HFFc6 (cell line): ENCODE measurements at regions not wholly inside any gene's neighbourhood (a gene's known extent, or its start where the extent isn't known, plus 50 kb on each side); places are given as distances from the start of the nearest gene placed in this dataset.

Source experiments
- DNase-seq: peaks from one replicate; pipeline ENCODE4 v3.0.0-alpha.2; 2018
- H3K27ac Mint-ChIP-seq: 2 replicates; pipeline ENCODE4 v1.8.0; 2020; ENCODE audit warnings: mild to moderate bottlenecking, mixed read lengths
- H3K27me3 Mint-ChIP-seq: 2 replicates; pipeline ENCODE4 v1.8.0; 2021; ENCODE audit warnings: mild to moderate bottlenecking, moderate library complexity, mixed read lengths; ENCODE audit not compliant: insufficient read depth
- H3K36me3 Mint-ChIP-seq: 2 replicates; pipeline ENCODE4 v1.8.0; 2021; ENCODE audit warnings: low read depth, mixed read lengths
- H3K4me1 Mint-ChIP-seq: 2 replicates; pipeline ENCODE4 v1.8.0; 2020; ENCODE audit warnings: low read depth, mixed read lengths
- H3K4me3 Mint-ChIP-seq: 2 replicates; pipeline ENCODE4 v1.8.0; 2020; ENCODE audit warnings: mild to moderate bottlenecking, moderate library complexity, mixed read lengths
- H3K9me3 Mint-ChIP-seq: 2 replicates; pipeline ENCODE4 v1.8.0; 2020; ENCODE audit warnings: mild to moderate bottlenecking, mixed read lengths
- CTCF ChIP-seq: fragments of 200-600 bp; sonication (generic); IDR thresholded peaks from 2 replicates; pipeline ENCODE4 v1.5.0; 2021; ENCODE audit warnings: antibody characterized with exemption, mild to moderate bottlenecking

GRCh38 chr12:60148831-60149230 is 553.0 kb downstream of the SLC16A7 start:
- Mint-ChIP-seq H3K4me1 (peaks cover 70% of the 10 kb centered on the region), H3K27ac (peak overlapping the region; percentile 82)

DNA sequence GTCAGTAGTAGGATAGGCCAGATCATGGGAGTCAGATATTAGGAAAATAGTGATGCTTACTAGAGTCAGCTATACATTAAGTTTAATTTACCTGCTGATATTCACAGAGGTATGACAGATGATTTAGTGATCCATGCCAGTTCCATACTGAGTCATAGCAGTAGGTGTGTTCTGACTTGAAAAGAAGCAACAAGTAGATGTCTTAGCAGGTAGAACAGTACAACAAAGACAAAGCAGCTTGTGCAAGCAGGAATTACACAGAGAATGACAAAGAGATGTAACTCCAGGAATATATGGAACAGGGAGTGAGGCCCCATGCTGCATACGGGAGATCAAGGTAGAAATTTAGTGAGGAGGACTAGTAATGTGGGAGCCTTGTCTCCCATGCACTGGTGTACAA is 556.9 kb downstream of the SLC16A7 start:
- Mint-ChIP-seq H3K4me3 (no peak overlapping the region), H3K9me3 (peaks cover 8% of the 10 kb centered on the region), H3K36me3 (peaks cover 15% of the 10 kb centered on the region), H3K27me3 (no peaks in the 10 kb centered on the region), H3K27ac (no peak overlapping the region), H3K4me1 (peaks cover 58% of the 10 kb centered on the region)
- TF ChIP-seq CTCF = no peak
- DNase-seq = no peak

More at GRCh38 chr12:60148831-60149230, 553.0 kb downstream of the SLC16A7 start:
- TF ChIP-seq CTCF = no peak
- peak; percentile 80 for DNase-seq
- Mint-ChIP-seq H3K27me3 (no peaks in the 10 kb centered on the region), H3K36me3 (peaks cover 15% of the 10 kb centered on the region), H3K4me3 (peak overlapping the region; percentile 66; the same call in 1 of the 2 replicates), H3K9me3 (peaks cover 8% of the 10 kb centered on the region)

- no peaks in the 10 kb centered on the region for H3K9me3 Mint-ChIP-seq
- no peak overlapping the region for H3K4me3 Mint-ChIP-seq
- H3K36me3 Mint-ChIP-seq = no peaks in the 10 kb centered on the region
- TF ChIP-seq CTCF = no peak
- no peak for DNase-seq
- H3K4me1 Mint-ChIP-seq = peaks cover 6% of the 10 kb centered on the region
- H3K27ac Mint-ChIP-seq = no peak overlapping the region
- no peaks in the 10 kb centered on the region; the same call in 1 of the 2 replicates for H3K27me3 Mint-ChIP-seq
These were observed 563.9 kb downstream of the SLC16A7 start for GRCh38 chr12:60159761-60160160.

DNA sequence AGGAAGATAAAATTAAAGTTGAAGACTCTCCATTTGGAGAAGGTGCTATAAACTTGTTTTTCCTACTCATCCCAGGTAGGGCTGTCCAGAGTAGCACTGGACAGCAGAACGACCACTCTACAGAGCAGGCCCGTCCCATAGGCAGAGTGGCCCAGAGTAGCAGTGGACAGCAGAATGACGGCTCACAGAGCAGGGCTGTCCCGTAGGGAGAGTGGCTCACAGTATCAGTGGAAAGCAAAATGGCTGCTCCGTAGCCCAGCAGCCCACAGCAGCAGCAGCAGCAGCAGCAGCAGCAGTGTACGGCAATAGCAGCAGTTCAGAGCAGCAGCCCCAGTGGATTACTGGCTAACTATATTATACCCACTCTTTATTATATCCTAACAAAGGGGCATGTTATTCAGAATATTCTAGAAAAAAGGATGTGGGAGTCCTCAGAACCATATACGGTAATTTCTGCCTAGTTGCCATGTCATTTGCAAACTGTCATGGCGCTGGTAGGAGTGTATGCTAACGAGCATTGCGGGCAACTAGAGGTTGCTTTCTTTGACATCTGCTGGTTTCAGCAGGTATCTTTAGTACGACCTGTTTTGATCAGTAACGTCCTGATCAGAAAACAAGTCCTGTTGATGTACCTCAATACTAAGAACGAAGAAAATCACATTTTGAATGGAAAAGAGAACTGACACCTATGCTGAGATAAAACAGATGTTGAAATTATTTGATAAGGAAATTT is 567.3 kb downstream of the SLC16A7 start:
- Mint-ChIP-seq H3K4me3 (no peak overlapping the region), H3K27ac (no peak overlapping the region), H3K36me3 (no peaks in the 10 kb centered on the region), H3K4me1 (peaks cover 19% of the 10 kb centered on the region), H3K27me3 (no peaks in the 10 kb centered on the region; the same call in 1 of the 2 replicates), H3K9me3 (no peaks in the 10 kb centered on the region)
- no peak for TF ChIP-seq CTCF
- DNase-seq = no peak

- Mint-ChIP-seq H3K36me3 (peaks cover 4% of the 10 kb centered on the region; the same call in 1 of the 2 replicates), H3K9me3 (no peaks in the 10 kb centered on the region), H3K27ac (no peak overlapping the region), H3K27me3 (no peaks in the 10 kb centered on the region; the same call in 1 of the 2 replicates), H3K4me3 (no peak overlapping the region), H3K4me1 (peaks cover 33% of the 10 kb centered on the region)
- no peak for DNase-seq
- TF ChIP-seq CTCF = no peak
These were observed 570.0 kb downstream of the SLC16A7 start for GRCh38 chr12:60165781-60166180.
